ENCODE measurements at regions not wholly inside any gene's neighbourhood (a gene's known extent, or its start where the extent isn't known, plus 50 kb on each side); places are given as distances from the start of the nearest gene placed in this dataset.
"Not testable (repeated sequence)": the region's sequence is repeated elsewhere in the genome, so short reads cannot be mapped to it uniquely, and the experiment has no call there.

GRCh38 chr15:69661871-69662644 lies 209.4 kb downstream of the RPLP1 start:
- DNase-seq (no peak), ATAC-seq (no peak)
- intact Hi-C loops (cut with micrococcal nuclease) = no loop called here

GRCh38 chr15:69662645-69663000 lies 210.0 kb downstream of the RPLP1 start:
- intact Hi-C loops (cut with micrococcal nuclease) = no loop called here
- ATAC-seq = no peak
- no peak for DNase-seq

GRCh38 chr15:69663441-69663840 lies 210.8 kb downstream of the RPLP1 start:
- ATAC-seq = no peak
- intact Hi-C loops (cut with micrococcal nuclease) = no loop called here
- DNase-seq = no peak

- DNase-seq = no peak
- intact Hi-C loops (cut with micrococcal nuclease) = no loop called here
- ATAC-seq = no peak
Measured at GRCh38 chr15:69663982-69664381, 211.4 kb downstream of the RPLP1 start.

GRCh38 chr15:69664572-69665571 lies 212.3 kb downstream of the RPLP1 start:
- DNase-seq (no peak), ATAC-seq (no peak)
- intact Hi-C loops (cut with micrococcal nuclease) = no loop called here

GRCh38 chr15:69665641-69666111 lies 213.1 kb downstream of the RPLP1 start:
- intact Hi-C loops (cut with micrococcal nuclease) = no loop called here
- DNase-seq (no peak), ATAC-seq (peak; percentile 11)

- DNase-seq (peak; percentile 32), ATAC-seq (peak; percentile 48)
- intact Hi-C loops (cut with micrococcal nuclease) = no loop called here
Measured at GRCh38 chr15:69666441-69666882, 213.8 kb downstream of the RPLP1 start.

- peak; percentile 54 for ATAC-seq
- intact Hi-C loops (cut with micrococcal nuclease) = no loop called here
- no peak for DNase-seq
Measured at GRCh38 chr15:69666921-69667811, 214.5 kb downstream of the RPLP1 start.

GRCh38 chr15:69668039-69668705 lies 215.6 kb downstream of the RPLP1 start:
- intact Hi-C loops (cut with micrococcal nuclease) = no loop called here
- ATAC-seq (peak; percentile 14), DNase-seq (no peak)

GRCh38 chr15:69668963-69669362 lies 216.3 kb downstream of the RPLP1 start:
- DNase-seq (peak; percentile 33), ATAC-seq (peak; percentile 72)
- intact Hi-C loops (cut with micrococcal nuclease) = no loop called here

- intact Hi-C loops (cut with micrococcal nuclease) = no loop called here
- DNase-seq (no peak), ATAC-seq (no peak)
Measured at GRCh38 chr15:69669446-69669845, 216.8 kb downstream of the RPLP1 start.

GRCh38 chr15:69673291-69673881 lies 220.8 kb downstream of the RPLP1 start:
- DNase-seq (no peak), ATAC-seq (no peak)
- intact Hi-C loops (cut with micrococcal nuclease) = no loop called here

GRCh38 chr15:69675731-69676130 lies 223.1 kb downstream of the RPLP1 start:
- no peak for DNase-seq
- intact Hi-C loops (cut with micrococcal nuclease) = no loop called here
- ATAC-seq = no peak

- intact Hi-C loops (cut with micrococcal nuclease) = no loop called here
Measured at GRCh38 chr15:69677403-69677802, 224.8 kb downstream of the RPLP1 start.

GRCh38 chr15:69679623-69680228 lies 227.1 kb downstream of the RPLP1 start:
- ATAC-seq (no peak), DNase-seq (no peak)
- intact Hi-C loops (cut with micrococcal nuclease) = no loop called here

More at GRCh38 chr15:69677403-69677802, 224.8 kb downstream of the RPLP1 start:
- no peak for DNase-seq
- no peak for ATAC-seq

GRCh38 chr15:69684823-69685222 lies 232.2 kb downstream of the RPLP1 start:
- intact Hi-C loops (cut with micrococcal nuclease); ATAC-seq; DNase-seq: not testable (repeated sequence)

- intact Hi-C loops (cut with micrococcal nuclease) = no loop called here
- DNase-seq = no peak
- no peak for ATAC-seq
Measured at GRCh38 chr15:69685512-69686452, 233.2 kb downstream of the RPLP1 start.

Measured in left ventricle myocardium superior (tissue), 1 donor.